ENCODE measurements at regions not wholly inside any gene's neighbourhood (a gene's known extent, or its start where the extent isn't known, plus 50 kb on each side); places are given as distances from the start of the nearest gene placed in this dataset.

GRCh38 chr6:165715428-165715827, 52.4 kb upstream of the PDE10A start:
- TF ChIP-seq CTCF (IDR thresholded peaks at IDR 0.05; ENCODE audit: poor library complexity), result no peak
- TF ChIP-seq EZH2phosphoT487 (IDR thresholded peaks at IDR 0.05; ENCODE audit: low read depth, severe bottlenecking, unreplicated experiment), result no peak

All from hepatocyte (in vitro differentiated cells).